ENCODE measurements at regions not wholly inside any gene's neighbourhood (a gene's known extent, or its start where the extent isn't known, plus 50 kb on each side); places are given as distances from the start of the nearest gene placed in this dataset.
"Not testable (repeated sequence)": the region's sequence is repeated elsewhere in the genome, so short reads cannot be mapped to it uniquely, and the experiment has no call there.

GRCh38 chr11:98059488-98059887 is 961.3 kb upstream of the CNTN5 start:
- no peak for TF ChIP-seq CTCF (IDR thresholded peaks at IDR 0.05; ENCODE audit: unreplicated experiment)
- H3K4me1 Mint-ChIP-seq (ENCODE audit: low read depth), result peaks cover 9% of the 10 kb centered on the region
- no peaks in the 10 kb centered on the region for H3K9me3 Mint-ChIP-seq (ENCODE audit: low read depth)
- no peak for DNase-seq (ENCODE audit: low spot score, unreplicated experiment)
- H3K4me3 Mint-ChIP-seq (ENCODE audit: low read depth), result no peak overlapping the region
- H3K27ac Mint-ChIP-seq, result no peak overlapping the region
- H3K36me3 Mint-ChIP-seq (ENCODE audit: insufficient read depth), result no peaks in the 10 kb centered on the region
- H3K27me3 Mint-ChIP-seq, result peaks cover 12% of the 10 kb centered on the region

- H3K9me3 Mint-ChIP-seq (ENCODE audit: low read depth), result peaks cover 2% of the 10 kb centered on the region
- TF ChIP-seq CTCF (IDR thresholded peaks at IDR 0.05; ENCODE audit: unreplicated experiment), result no peak
- H3K27me3 Mint-ChIP-seq, result peaks cover 12% of the 10 kb centered on the region
- H3K27ac Mint-ChIP-seq, result no peak overlapping the region
- no peak for DNase-seq (ENCODE audit: low spot score, unreplicated experiment)
- H3K4me1 Mint-ChIP-seq (ENCODE audit: low read depth), result peaks cover 9% of the 10 kb centered on the region
- no peak overlapping the region for H3K4me3 Mint-ChIP-seq (ENCODE audit: low read depth)
- no peaks in the 10 kb centered on the region for H3K36me3 Mint-ChIP-seq (ENCODE audit: insufficient read depth)
Measured at GRCh38 chr11:98060759-98061158, 960.0 kb upstream of the CNTN5 start.

- peaks cover 7% of the 10 kb centered on the region for H3K9me3 Mint-ChIP-seq (ENCODE audit: low read depth)
- H3K4me1 Mint-ChIP-seq (ENCODE audit: low read depth), result peaks cover 5% of the 10 kb centered on the region
- no peak overlapping the region for H3K27ac Mint-ChIP-seq
- no peak for DNase-seq (ENCODE audit: low spot score, unreplicated experiment)
- H3K36me3 Mint-ChIP-seq (ENCODE audit: insufficient read depth), result no peaks in the 10 kb centered on the region
- H3K27me3 Mint-ChIP-seq, result peaks cover 12% of the 10 kb centered on the region
- TF ChIP-seq CTCF (IDR thresholded peaks at IDR 0.05; ENCODE audit: unreplicated experiment), result no peak
- H3K4me3 Mint-ChIP-seq (ENCODE audit: low read depth), result no peak overlapping the region
Measured at GRCh38 chr11:98061858-98062257, 958.9 kb upstream of the CNTN5 start.

- Mint-ChIP-seq H3K27me3 (peaks cover 9% of the 10 kb centered on the region), H3K4me3 (ENCODE audit: low read depth) (no peak overlapping the region), H3K4me1 (ENCODE audit: low read depth) (no peaks in the 10 kb centered on the region), H3K36me3 (ENCODE audit: insufficient read depth) (no peaks in the 10 kb centered on the region), H3K9me3 (ENCODE audit: low read depth) (peaks cover 7% of the 10 kb centered on the region), H3K27ac (no peak overlapping the region)
- no peak for TF ChIP-seq CTCF (IDR thresholded peaks at IDR 0.05; ENCODE audit: unreplicated experiment)
- DNase-seq (ENCODE audit: low spot score, unreplicated experiment), result no peak
Measured at GRCh38 chr11:98062714-98063113, 958.0 kb upstream of the CNTN5 start.

- DNase-seq (ENCODE audit: low spot score, unreplicated experiment), result no peak
Measured at GRCh38 chr11:98068251-98068650, 952.5 kb upstream of the CNTN5 start.

GRCh38 chr11:98069147-98069546 is 951.6 kb upstream of the CNTN5 start:
- H3K4me3 Mint-ChIP-seq (ENCODE audit: low read depth); H3K27ac Mint-ChIP-seq; H3K4me1 Mint-ChIP-seq (ENCODE audit: low read depth); DNase-seq (ENCODE audit: low spot score, unreplicated experiment); H3K36me3 Mint-ChIP-seq (ENCODE audit: insufficient read depth); H3K9me3 Mint-ChIP-seq (ENCODE audit: low read depth); H3K27me3 Mint-ChIP-seq: not testable (repeated sequence)

More at GRCh38 chr11:98068251-98068650, 952.5 kb upstream of the CNTN5 start:
- H3K9me3 Mint-ChIP-seq (ENCODE audit: low read depth), result peaks cover 7% of the 10 kb centered on the region
- H3K36me3 Mint-ChIP-seq (ENCODE audit: insufficient read depth), result no peaks in the 10 kb centered on the region
- no peak overlapping the region for H3K4me3 Mint-ChIP-seq (ENCODE audit: low read depth)
- no peaks in the 10 kb centered on the region for H3K27me3 Mint-ChIP-seq
- H3K27ac Mint-ChIP-seq, result no peak overlapping the region
- no peak for TF ChIP-seq CTCF (IDR thresholded peaks at IDR 0.05; ENCODE audit: unreplicated experiment)
- peaks cover 6% of the 10 kb centered on the region for H3K4me1 Mint-ChIP-seq (ENCODE audit: low read depth)

All from progenitor cell of endocrine pancreas (in vitro differentiated cells).